ENCODE measurements at regions not wholly inside any gene's neighbourhood (a gene's known extent, or its start where the extent isn't known, plus 50 kb on each side); places are given as distances from the start of the nearest gene placed in this dataset.

- no peak overlapping the region for H3K4me3 Mint-ChIP-seq (ENCODE audit: unreplicated experiment)
- TF ChIP-seq CTCF (IDR thresholded peaks at IDR 0.05; ENCODE audit: insufficient read depth, low read depth, low read length) (no peak), EZH2 (IDR thresholded peaks at IDR 0.05; ENCODE audit: insufficient read depth, low read length) (no peak)
These were observed 854.2 kb downstream of the CENPC start for GRCh38 chr4:66691101-66691500.

GRCh38 chr4:66688674-66689073 is 856.6 kb downstream of the CENPC start:
- no peak for FAIRE-seq
- peak; percentile 26 for TF ChIP-seq CTCF (IDR thresholded peaks at IDR 0.05; ENCODE audit: insufficient read depth, low read depth, low read length)
- TF ChIP-seq EZH2 (IDR thresholded peaks at IDR 0.05; ENCODE audit: insufficient read depth, low read length): no peak
- no peaks in the 10 kb centered on the region for H3K9me3 ChIP-seq (ENCODE audit: insufficient read depth, low read depth, low read length)
- H3K9me3 Mint-ChIP-seq (ENCODE audit: unreplicated experiment): no peaks in the 10 kb centered on the region
- no peaks in the 10 kb centered on the region for H3K36me3 Mint-ChIP-seq (ENCODE audit: low read depth, unreplicated experiment)
- no peak overlapping the region for H3K27ac ChIP-seq (ENCODE audit: low read depth, low read length)
- no peaks in the 10 kb centered on the region for H3K27me3 Mint-ChIP-seq (ENCODE audit: low read depth, unreplicated experiment)
- peaks cover 2% of the 10 kb centered on the region for H3K4me1 ChIP-seq (ENCODE audit: insufficient read depth, low read length)
- H3K79me2 ChIP-seq (ENCODE audit: insufficient read depth, low read length): no peaks in the 10 kb centered on the region
- H2AFZ ChIP-seq (ENCODE audit: low read depth, low read length): no peak overlapping the region
- H3K4me3 Mint-ChIP-seq (ENCODE audit: unreplicated experiment): no peak overlapping the region
- DNase-seq (ENCODE audit: low read depth): peak; percentile 38
- H3K36me3 ChIP-seq (ENCODE audit: insufficient read depth, low read length): no peaks in the 10 kb centered on the region
- no peak overlapping the region for H3K4me2 ChIP-seq (ENCODE audit: low read length)
- no peak overlapping the region for H3K4me3 ChIP-seq (ENCODE audit: insufficient read depth, low read depth, low read length)
- H3K27ac Mint-ChIP-seq (ENCODE audit: unreplicated experiment): no peak overlapping the region
- H4K20me1 ChIP-seq (ENCODE audit: insufficient read depth, low read length): no peaks in the 10 kb centered on the region
- H3K27me3 ChIP-seq (ENCODE audit: insufficient read depth, low read length): no peaks in the 10 kb centered on the region
- H3K4me1 Mint-ChIP-seq (ENCODE audit: low read depth, unreplicated experiment): peaks cover 3% of the 10 kb centered on the region
- H3K9ac ChIP-seq (ENCODE audit: low read length): no peak overlapping the region

More at GRCh38 chr4:66691101-66691500, 854.2 kb downstream of the CENPC start:
- DNase-seq (ENCODE audit: low read depth) (no peak), FAIRE-seq (no peak)
- Mint-ChIP-seq H3K27me3 (ENCODE audit: low read depth, unreplicated experiment) (no peaks in the 10 kb centered on the region), H3K27ac (ENCODE audit: unreplicated experiment) (no peak overlapping the region), H3K4me1 (ENCODE audit: low read depth, unreplicated experiment) (peaks cover 7% of the 10 kb centered on the region), H3K9me3 (ENCODE audit: unreplicated experiment) (no peaks in the 10 kb centered on the region), H3K36me3 (ENCODE audit: low read depth, unreplicated experiment) (no peaks in the 10 kb centered on the region)
- Histone ChIP-seq H3K79me2 (ENCODE audit: insufficient read depth, low read length) (no peaks in the 10 kb centered on the region), H3K4me3 (ENCODE audit: insufficient read depth, low read depth, low read length) (no peak overlapping the region), H3K4me2 (ENCODE audit: low read length) (no peak overlapping the region), H2AFZ (ENCODE audit: low read depth, low read length) (no peak overlapping the region), H3K9ac (ENCODE audit: low read length) (no peak overlapping the region), H3K27me3 (ENCODE audit: insufficient read depth, low read length) (no peaks in the 10 kb centered on the region), H3K27ac (ENCODE audit: low read depth, low read length) (no peak overlapping the region), H4K20me1 (ENCODE audit: insufficient read depth, low read length) (no peaks in the 10 kb centered on the region), H3K9me3 (ENCODE audit: insufficient read depth, low read depth, low read length) (no peaks in the 10 kb centered on the region), H3K36me3 (ENCODE audit: insufficient read depth, low read length) (no peaks in the 10 kb centered on the region), H3K4me1 (ENCODE audit: insufficient read depth, low read length) (peaks cover 5% of the 10 kb centered on the region)

- Histone ChIP-seq H3K4me3 (ENCODE audit: insufficient read depth, low read depth, low read length) (no peak overlapping the region), H3K4me1 (ENCODE audit: insufficient read depth, low read length) (no peaks in the 10 kb centered on the region), H2AFZ (ENCODE audit: low read depth, low read length) (no peak overlapping the region), H3K27me3 (ENCODE audit: insufficient read depth, low read length) (no peaks in the 10 kb centered on the region), H3K36me3 (ENCODE audit: insufficient read depth, low read length) (no peaks in the 10 kb centered on the region), H3K27ac (ENCODE audit: low read depth, low read length) (no peak overlapping the region), H3K9me3 (ENCODE audit: insufficient read depth, low read depth, low read length) (no peaks in the 10 kb centered on the region), H3K4me2 (ENCODE audit: low read length) (no peak overlapping the region), H4K20me1 (ENCODE audit: insufficient read depth, low read length) (no peaks in the 10 kb centered on the region), H3K9ac (ENCODE audit: low read length) (no peak overlapping the region), H3K79me2 (ENCODE audit: insufficient read depth, low read length) (no peaks in the 10 kb centered on the region)
- no peak overlapping the region for H3K27ac Mint-ChIP-seq (ENCODE audit: unreplicated experiment)
- H3K4me1 Mint-ChIP-seq (ENCODE audit: low read depth, unreplicated experiment): no peaks in the 10 kb centered on the region
- TF ChIP-seq EZH2 (IDR thresholded peaks at IDR 0.05; ENCODE audit: insufficient read depth, low read length) (no peak), CTCF (IDR thresholded peaks at IDR 0.05; ENCODE audit: insufficient read depth, low read depth, low read length) (no peak)
- DNase-seq (ENCODE audit: low read depth) (no peak), FAIRE-seq (no peak)
- no peaks in the 10 kb centered on the region for H3K9me3 Mint-ChIP-seq (ENCODE audit: unreplicated experiment)
- H3K4me3 Mint-ChIP-seq (ENCODE audit: unreplicated experiment): no peak overlapping the region
- H3K27me3 Mint-ChIP-seq (ENCODE audit: low read depth, unreplicated experiment): no peaks in the 10 kb centered on the region
- no peaks in the 10 kb centered on the region for H3K36me3 Mint-ChIP-seq (ENCODE audit: low read depth, unreplicated experiment)
These were observed 857.8 kb downstream of the CENPC start for GRCh38 chr4:66687459-66687858.

All from astrocyte (in vitro differentiated cells and primary cell).